ENCODE measurements at regions not wholly inside any gene's neighbourhood (a gene's known extent, or its start where the extent isn't known, plus 50 kb on each side); places are given as distances from the start of the nearest gene placed in this dataset.
A peak's percentile ranks its signal among the peaks of the same experiment; 100 is the strongest.

DNA sequence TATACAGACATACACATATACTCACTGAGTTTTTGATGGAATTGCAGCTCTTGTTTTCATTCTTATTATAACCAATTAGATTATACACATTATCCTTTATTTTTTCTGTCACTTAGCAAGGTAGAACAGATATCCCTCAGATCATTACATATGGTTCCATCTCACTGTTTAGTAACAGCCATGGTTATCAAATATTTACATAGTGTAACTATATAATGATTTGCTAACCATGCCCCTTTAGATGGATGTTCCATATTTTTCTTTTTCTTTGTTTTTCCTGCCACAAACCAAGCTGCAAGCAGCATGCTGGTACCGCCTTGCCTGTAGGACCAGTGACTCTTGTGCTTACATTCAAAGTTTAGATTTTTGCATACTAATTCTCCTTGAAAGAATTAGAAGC, 163.4 kb upstream of the NFE2L3 start:
- no peak for ATAC-seq
- H3K27me3 ChIP-seq = no peaks in the 10 kb centered on the region
- 96 to 100% methylated on average over 1 of the region's 1 CpG for WGBS, 2 donors
- TF ChIP-seq POLR2A (IDR thresholded peaks at IDR 0.05) = no peak
- no peak for TF ChIP-seq CTCF (IDR thresholded peaks at IDR 0.05)
- intact Hi-C loops (cut with DNase I) = no loop called here
- H3K27ac ChIP-seq = peak overlapping the region in 3 of 4 donors; percentile 32 to 62 (median 54)
- peaks cover 10% of the 10 kb centered on the region for H3K4me1 ChIP-seq
- no peak overlapping the region for H3K4me3 ChIP-seq
- DNase-seq = no peak
- no peaks in the 10 kb centered on the region for H3K36me3 ChIP-seq (replicated peaks in 1 of 2; ENCODE audit: insufficient read depth in 1 of 2, low read depth in 2 of 2)
- H3K9me3 ChIP-seq = no peaks in the 10 kb centered on the region

GRCh38 chr7:25989140-25989705, 162.8 kb upstream of the NFE2L3 start:
- no peak for TF ChIP-seq POLR2A (IDR thresholded peaks at IDR 0.05)
- no peak for TF ChIP-seq CTCF (IDR thresholded peaks at IDR 0.05)
- intact Hi-C loops (cut with DNase I) = no loop called here
- peak; percentile 74 for ATAC-seq
- DNase-seq = peak in 3 of 4 donors; percentile 32 to 56 (median 45)
- Histone ChIP-seq H3K27ac (peak overlapping the region; percentile 32 to 62 (median 58)), H3K36me3 (replicated peaks in 1 of 2; ENCODE audit: insufficient read depth in 1 of 2, low read depth in 2 of 2) (no peaks in the 10 kb centered on the region), H3K4me1 (peaks cover 10% of the 10 kb centered on the region), H3K4me3 (no peak overlapping the region), H3K9me3 (no peaks in the 10 kb centered on the region), H3K27me3 (no peaks in the 10 kb centered on the region)
- WGBS, 2 donors = 18 to 22% methylated on average over 6 of the region's 6 CpGs

GRCh38 chr7:25994433-25994994, 157.5 kb upstream of the NFE2L3 start:
- Histone ChIP-seq H3K36me3 (replicated peaks in 1 of 2; ENCODE audit: insufficient read depth in 1 of 2, low read depth in 2 of 2) (no peaks in the 10 kb centered on the region), H3K27me3 (no peaks in the 10 kb centered on the region), H3K4me3 (no peak overlapping the region), H3K27ac (peak overlapping the region; percentile 33 to 83 (median 66)), H3K4me1 (peaks cover 47% of the 10 kb centered on the region), H3K9me3 (no peaks in the 10 kb centered on the region)
- ATAC-seq (no peak), DNase-seq (no peak)
- WGBS, 2 donors = 72 to 85% methylated on average over 2 of the region's 2 CpGs
- no peak for TF ChIP-seq CTCF (IDR thresholded peaks at IDR 0.05)
- TF ChIP-seq POLR2A (IDR thresholded peaks at IDR 0.05) = no peak
- intact Hi-C loops (cut with DNase I) = no loop called here

DNA sequence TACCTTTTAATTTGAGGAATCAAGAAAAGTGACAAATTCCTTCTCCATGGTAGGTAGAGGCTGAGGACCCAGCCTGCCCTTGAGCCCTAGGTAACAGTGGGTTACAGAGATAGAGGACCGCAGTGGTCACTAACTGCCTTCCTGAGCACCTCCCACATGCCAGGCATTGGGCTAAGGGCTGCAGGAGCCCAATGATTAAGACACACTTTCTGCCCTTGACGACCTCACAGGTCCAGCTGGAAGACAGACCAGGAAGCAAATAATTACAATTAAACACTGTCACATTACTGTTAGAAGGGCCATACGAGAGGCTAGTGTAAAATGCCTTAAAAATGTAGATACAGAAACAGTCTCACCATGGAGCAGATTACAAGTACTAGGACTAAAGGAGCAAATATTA, 156.8 kb upstream of the NFE2L3 start:
- Histone ChIP-seq H3K27ac (peak overlapping the region; percentile 33 to 83 (median 66)), H3K4me3 (no peak overlapping the region), H3K36me3 (replicated peaks in 1 of 2; ENCODE audit: insufficient read depth in 1 of 2, low read depth in 2 of 2) (no peaks in the 10 kb centered on the region), H3K4me1 (peaks cover 47% of the 10 kb centered on the region), H3K9me3 (no peaks in the 10 kb centered on the region), H3K27me3 (no peaks in the 10 kb centered on the region)
- 6 to 19% methylated on average over 3 of the region's 3 CpGs for WGBS, 2 donors
- no peak for TF ChIP-seq POLR2A (IDR thresholded peaks at IDR 0.05)
- no peak for TF ChIP-seq CTCF (IDR thresholded peaks at IDR 0.05)
- DNase-seq (peak; percentile 36 to 67 (median 48)), ATAC-seq (peak; percentile 58)
- intact Hi-C loops (cut with DNase I) = no loop called here

DNA sequence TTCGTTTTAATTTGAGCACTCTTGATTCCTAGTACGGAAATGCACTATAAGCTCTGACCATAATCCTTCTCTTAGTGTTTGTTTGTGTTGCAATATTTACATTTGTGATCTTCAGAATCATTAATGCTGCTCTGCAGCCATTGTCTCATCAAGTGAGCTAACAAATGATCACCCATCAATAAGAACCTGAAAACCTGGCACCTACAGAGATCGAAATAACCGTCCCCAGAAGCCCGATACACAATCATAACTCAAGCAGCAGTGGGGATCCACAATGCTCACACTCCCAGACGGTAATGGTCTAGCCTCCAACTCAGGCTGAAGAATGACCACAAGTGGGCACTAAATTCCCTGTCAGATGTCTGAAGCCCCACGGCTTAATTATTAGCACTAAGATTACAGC, 156.0 kb upstream of the NFE2L3 start:
- ATAC-seq = peak; percentile 91
- intact Hi-C loops (cut with DNase I) = no loop called here
- Histone ChIP-seq H3K27me3 (no peaks in the 10 kb centered on the region), H3K9me3 (no peaks in the 10 kb centered on the region), H3K4me3 (no peak overlapping the region), H3K36me3 (replicated peaks in 1 of 2; ENCODE audit: insufficient read depth in 1 of 2, low read depth in 2 of 2) (no peaks in the 10 kb centered on the region), H3K27ac (peak overlapping the region; percentile 33 to 83 (median 66)), H3K4me1 (peaks cover 51% of the 10 kb centered on the region)
- 22 to 26% methylated on average over 7 of the region's 7 CpGs for WGBS, 2 donors
- TF ChIP-seq CTCF (IDR thresholded peaks at IDR 0.05) (peak; percentile 22 to 82 (median 58)), POLR2A (IDR thresholded peaks at IDR 0.05) (no peak)
- peak; percentile 53 to 77 (median 62) for DNase-seq
